SK-N-SH treated with all-trans-retinoic acid at 6 μM for 48 hours (cell line): ENCODE measurements at regions not wholly inside any gene's neighbourhood (a gene's known extent, or its start where the extent isn't known, plus 50 kb on each side); places are given as distances from the start of the nearest gene placed in this dataset.

Source experiments
- ATAC-seq: fragments of 200-7000 bp; cut with Tn5 transposase; 3 replicates; pipeline ENCODE4 v1.9.1; 2020; ENCODE audit warnings: mild to moderate bottlenecking, moderate library complexity
- ARNTL ChIP-seq: fragments of 450-650 bp; formaldehyde crosslinking; IDR thresholded peaks from 2 replicates; pipeline ENCODE4 v1.5.0; 2020; ENCODE audit warnings: low read depth, mild to moderate bottlenecking, moderate library complexity, borderline replicate concordance
- BACH2 ChIP-seq: fragments of 250-450 bp; sonication (Bioruptor Pico); IDR thresholded peaks from 2 replicates; pipeline ENCODE4 v1.9.0; 2021; ENCODE audit warnings: mild to moderate bottlenecking, borderline replicate concordance
- CSDC2 ChIP-seq: fragments of 250-450 bp; sonication (Bioruptor Pico); IDR thresholded peaks from 2 replicates; pipeline ENCODE4 v1.5.0; 2020; ENCODE audit warnings: mild to moderate bottlenecking, moderate library complexity
- ESRRG ChIP-seq: fragments of 250-450 bp; sonication (Bioruptor Pico); IDR thresholded peaks from 2 replicates; pipeline ENCODE4 v1.6.1; 2021; ENCODE audit warnings: mild to moderate bottlenecking
- GLIS3 ChIP-seq: fragments of 250-450 bp; sonication (Bioruptor Pico); IDR thresholded peaks from 2 replicates; pipeline ENCODE4 v1.5.0; 2020; ENCODE audit warnings: mild to moderate bottlenecking, moderate library complexity
- ISL1 ChIP-seq: fragments of 250-450 bp; sonication (Bioruptor Pico); IDR thresholded peaks from 2 replicates; pipeline ENCODE4 v2.1.2; 2022; ENCODE audit warnings: mild to moderate bottlenecking, moderate library complexity
- OSR1 ChIP-seq: fragments of 250-450 bp; sonication (Bioruptor Pico); IDR thresholded peaks from 2 replicates; pipeline ENCODE4 v1.8.0; 2022; ENCODE audit warnings: moderate library complexity, mild to moderate bottlenecking, inconsistent platforms
- POU6F1 ChIP-seq: fragments of 250-450 bp; sonication (Bioruptor Pico); IDR thresholded peaks from 2 replicates; pipeline ENCODE4 v1.8.0; 2021; ENCODE audit warnings: low read depth, mild to moderate bottlenecking, moderate library complexity, borderline replicate concordance
- PPARA ChIP-seq: fragments of 250-450 bp; sonication (Bioruptor Pico); IDR thresholded peaks from 2 replicates; pipeline ENCODE4 v1.5.0; 2020; ENCODE audit warnings: mild to moderate bottlenecking, borderline replicate concordance
- TOX ChIP-seq: fragments of 250-450 bp; sonication (Bioruptor Pico); IDR thresholded peaks from 2 replicates; pipeline ENCODE4 v1.8.0; 2021; ENCODE audit warnings: mild to moderate bottlenecking, moderate library complexity, borderline replicate concordance
- TSHZ2 ChIP-seq: fragments of 250-450 bp; sonication (Bioruptor Pico); IDR thresholded peaks from 2 replicates; pipeline ENCODE4 v1.5.0; 2020; ENCODE audit warnings: mild to moderate bottlenecking, moderate library complexity
- ZC3H10 ChIP-seq: fragments of 250-450 bp; sonication (Bioruptor Pico); IDR thresholded peaks from 2 replicates; pipeline ENCODE4 v1.5.1; 2021; ENCODE audit warnings: mild to moderate bottlenecking, moderate library complexity
- ZFP3 ChIP-seq: fragments of 250-450 bp; sonication (Bioruptor Pico); IDR thresholded peaks from 2 replicates; pipeline ENCODE4 v1.5.0; 2020; ENCODE audit warnings: mild to moderate bottlenecking, moderate library complexity
- ZFP30 ChIP-seq: fragments of 450-650 bp; formaldehyde crosslinking; IDR thresholded peaks from 2 replicates; pipeline ENCODE4 v1.5.0; 2022; ENCODE audit warnings: mild to moderate bottlenecking, moderate library complexity
- ZNF565 ChIP-seq: fragments of 450-650 bp; formaldehyde crosslinking; conservative IDR thresholded peaks from 2 replicates; pipeline ENCODE4 v1.5.0; 2020; ENCODE audit warnings: low read depth, mild to moderate bottlenecking, moderate library complexity
- ZNF8 ChIP-seq: fragments of 450-650 bp; formaldehyde crosslinking; IDR thresholded peaks from 2 replicates; pipeline ENCODE4 v1.5.0; 2020; ENCODE audit warnings: mild to moderate bottlenecking, moderate library complexity
- TF ChIP-seq, protein P1 (sequence below): fragments of 250-450 bp; sonication (Bioruptor Pico); IDR thresholded peaks from 2 replicates; pipeline ENCODE4 v1.8.0; 2020; ENCODE audit warnings: mild to moderate bottlenecking, moderate library complexity, borderline replicate concordance
- TF ChIP-seq, protein P2 (sequence below): fragments of 250-450 bp; sonication (Bioruptor Pico); IDR thresholded peaks from 2 replicates; pipeline ENCODE4 v1.5.1; 2020; ENCODE audit warnings: low read depth, mild to moderate bottlenecking, moderate library complexity
- TF ChIP-seq, protein P3 (sequence below): fragments of 250-450 bp; sonication (Bioruptor Pico); IDR thresholded peaks from 2 replicates; pipeline ENCODE4 v1.5.1; 2021; ENCODE audit warnings: mild to moderate bottlenecking, moderate library complexity

DNA sequence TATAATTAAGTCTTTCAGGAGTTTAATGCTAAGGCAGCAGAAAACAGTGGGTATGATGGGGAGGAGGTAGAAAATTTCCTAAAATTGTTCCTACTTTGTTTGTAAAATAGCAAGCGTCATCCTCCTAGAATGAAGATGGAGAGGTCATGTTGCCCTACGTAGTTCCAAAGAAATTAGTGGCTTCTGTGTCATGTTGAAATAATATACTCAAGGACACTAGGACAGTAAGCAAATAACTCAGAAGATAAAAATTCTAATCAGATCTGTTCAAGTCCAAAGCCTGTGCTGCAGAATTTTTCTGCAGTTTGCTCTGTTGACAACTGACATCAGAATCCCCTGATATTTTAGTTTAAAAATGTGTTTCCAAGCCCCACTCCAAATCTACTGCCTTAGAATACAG, 486.3 kb downstream of the DIRAS2 start:
- TF ChIP-seq CSDC2 (CRISPR knock-in tag), result no peak
- TF ChIP-seq GLIS3, result no peak
- no peak for TF ChIP-seq ZNF565 (CRISPR knock-in tag)
- TF ChIP-seq BACH2 (CRISPR knock-in tag), result no peak
- no peak for TF ChIP-seq ZNF8
- no peak for TF ChIP-seq TOX (CRISPR knock-in tag)
- no peak for TF ChIP-seq ISL1 (CRISPR knock-in tag)
- TF ChIP-seq OSR1 (CRISPR knock-in tag), result no peak
- no peak for ATAC-seq

DNA sequence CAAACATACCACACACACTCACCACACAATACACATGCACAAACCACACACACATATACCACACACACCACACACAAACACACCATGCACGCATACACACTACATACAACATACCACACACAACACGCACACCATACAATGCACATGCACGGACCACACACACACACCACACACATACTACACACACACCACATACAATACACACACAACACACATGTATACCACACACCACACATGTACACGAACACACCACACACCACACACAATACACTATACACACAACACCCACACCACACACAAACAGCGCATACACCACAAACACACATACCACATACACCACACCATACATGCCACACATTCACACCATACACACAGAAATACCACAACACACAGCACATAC, 480.3 kb downstream of the DIRAS2 start:
- no peak for ATAC-seq
- TF ChIP-seq POU6F1 (CRISPR knock-in tag), result no peak
- TF ChIP-seq OSR1 (CRISPR knock-in tag), result no peak
- TF ChIP-seq BACH2 (CRISPR knock-in tag), result no peak
- no peak for TF ChIP-seq TSHZ2 (CRISPR knock-in tag)
- TF ChIP-seq PPARA (CRISPR knock-in tag), result no peak
- TF ChIP-seq, protein P1, sequence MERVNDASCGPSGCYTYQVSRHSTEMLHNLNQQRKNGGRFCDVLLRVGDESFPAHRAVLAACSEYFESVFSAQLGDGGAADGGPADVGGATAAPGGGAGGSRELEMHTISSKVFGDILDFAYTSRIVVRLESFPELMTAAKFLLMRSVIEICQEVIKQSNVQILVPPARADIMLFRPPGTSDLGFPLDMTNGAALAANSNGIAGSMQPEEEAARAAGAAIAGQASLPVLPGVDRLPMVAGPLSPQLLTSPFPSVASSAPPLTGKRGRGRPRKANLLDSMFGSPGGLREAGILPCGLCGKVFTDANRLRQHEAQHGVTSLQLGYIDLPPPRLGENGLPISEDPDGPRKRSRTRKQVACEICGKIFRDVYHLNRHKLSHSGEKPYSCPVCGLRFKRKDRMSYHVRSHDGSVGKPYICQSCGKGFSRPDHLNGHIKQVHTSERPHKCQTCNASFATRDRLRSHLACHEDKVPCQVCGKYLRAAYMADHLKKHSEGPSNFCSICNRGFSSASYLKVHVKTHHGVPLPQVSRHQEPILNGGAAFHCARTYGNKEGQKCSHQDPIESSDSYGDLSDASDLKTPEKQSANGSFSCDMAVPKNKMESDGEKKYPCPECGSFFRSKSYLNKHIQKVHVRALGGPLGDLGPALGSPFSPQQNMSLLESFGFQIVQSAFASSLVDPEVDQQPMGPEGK (CRISPR knock-in tag), result no peak
- no peak for TF ChIP-seq TOX (CRISPR knock-in tag)
- no peak for TF ChIP-seq ARNTL
- no peak for TF ChIP-seq GLIS3
- no peak for TF ChIP-seq ZFP3 (CRISPR knock-in tag)
- no peak for TF ChIP-seq ZNF8
- TF ChIP-seq, protein P2, sequence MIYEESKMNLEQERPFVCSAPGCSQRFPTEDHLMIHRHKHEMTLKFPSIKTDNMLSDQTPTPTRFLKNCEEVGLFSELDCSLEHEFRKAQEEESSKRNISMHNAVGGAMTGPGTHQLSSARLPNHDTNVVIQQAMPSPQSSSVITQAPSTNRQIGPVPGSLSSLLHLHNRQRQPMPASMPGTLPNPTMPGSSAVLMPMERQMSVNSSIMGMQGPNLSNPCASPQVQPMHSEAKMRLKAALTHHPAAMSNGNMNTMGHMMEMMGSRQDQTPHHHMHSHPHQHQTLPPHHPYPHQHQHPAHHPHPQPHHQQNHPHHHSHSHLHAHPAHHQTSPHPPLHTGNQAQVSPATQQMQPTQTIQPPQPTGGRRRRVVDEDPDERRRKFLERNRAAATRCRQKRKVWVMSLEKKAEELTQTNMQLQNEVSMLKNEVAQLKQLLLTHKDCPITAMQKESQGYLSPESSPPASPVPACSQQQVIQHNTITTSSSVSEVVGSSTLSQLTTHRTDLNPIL, result no peak
- TF ChIP-seq ZC3H10 (CRISPR knock-in tag), result no peak
- no peak for TF ChIP-seq CSDC2 (CRISPR knock-in tag)
- TF ChIP-seq ZFP30, result no peak
- TF ChIP-seq, protein P3, sequence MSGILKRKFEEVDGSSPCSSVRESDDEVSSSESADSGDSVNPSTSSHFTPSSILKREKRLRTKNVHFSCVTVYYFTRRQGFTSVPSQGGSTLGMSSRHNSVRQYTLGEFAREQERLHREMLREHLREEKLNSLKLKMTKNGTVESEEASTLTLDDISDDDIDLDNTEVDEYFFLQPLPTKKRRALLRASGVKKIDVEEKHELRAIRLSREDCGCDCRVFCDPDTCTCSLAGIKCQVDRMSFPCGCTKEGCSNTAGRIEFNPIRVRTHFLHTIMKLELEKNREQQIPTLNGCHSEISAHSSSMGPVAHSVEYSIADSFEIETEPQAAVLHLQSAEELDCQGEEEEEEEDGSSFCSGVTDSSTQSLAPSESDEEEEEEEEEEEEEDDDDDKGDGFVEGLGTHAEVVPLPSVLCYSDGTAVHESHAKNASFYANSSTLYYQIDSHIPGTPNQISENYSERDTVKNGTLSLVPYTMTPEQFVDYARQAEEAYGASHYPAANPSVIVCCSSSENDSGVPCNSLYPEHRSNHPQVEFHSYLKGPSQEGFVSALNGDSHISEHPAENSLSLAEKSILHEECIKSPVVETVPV (CRISPR knock-in tag), result no peak
- no peak for TF ChIP-seq ESRRG (CRISPR knock-in tag)
- TF ChIP-seq, all 23 proteins: peak for 0

DNA sequence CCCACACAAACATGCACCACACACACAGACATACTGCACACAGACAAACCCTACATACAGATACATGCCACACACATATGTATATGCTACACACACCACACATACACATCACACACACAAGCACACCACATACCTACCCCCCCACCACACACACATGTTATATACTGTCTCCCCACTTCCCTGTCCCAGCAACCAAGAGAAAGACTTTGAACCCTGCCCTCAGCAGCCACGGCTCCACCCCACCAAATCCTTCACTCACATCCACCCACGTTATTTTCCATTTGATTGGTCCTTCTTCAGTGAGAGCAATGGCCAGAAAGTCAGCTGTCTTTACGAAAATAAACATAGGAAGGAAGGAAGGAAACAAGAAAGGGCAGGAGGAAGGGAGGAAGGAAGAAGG, 479.8 kb downstream of the DIRAS2 start:
- ATAC-seq, result no peak
- TF ChIP-seq PPARA (CRISPR knock-in tag) (no peak), ZNF8 (no peak), ZFP30 (no peak), CSDC2 (CRISPR knock-in tag) (no peak), TSHZ2 (CRISPR knock-in tag) (no peak)
- TF ChIP-seq, all 23 proteins: peak for 0
